ENCODE measurements at regions not wholly inside any gene's neighbourhood (a gene's known extent, or its start where the extent isn't known, plus 50 kb on each side); places are given as distances from the start of the nearest gene placed in this dataset.
"Not testable (repeated sequence)": the region's sequence is repeated elsewhere in the genome, so short reads cannot be mapped to it uniquely, and the experiment has no call there.

DNA sequence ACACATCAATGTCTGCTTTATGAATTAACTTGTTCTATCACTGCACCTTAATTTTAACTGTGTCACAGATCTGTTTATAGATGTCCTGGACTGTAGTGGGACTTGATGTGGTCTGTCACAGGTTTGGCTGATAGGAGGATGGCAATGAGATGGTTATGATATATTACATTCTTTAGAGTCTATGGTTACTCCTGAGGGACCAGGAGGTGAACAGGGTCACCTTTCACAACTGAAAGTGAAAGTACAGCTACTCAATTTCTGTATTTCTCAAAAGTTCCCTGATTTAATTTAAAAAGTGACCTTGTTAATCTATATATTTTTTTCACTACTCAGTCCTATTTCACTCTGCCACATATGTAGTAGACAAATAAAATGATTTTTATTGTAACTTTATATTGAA lies 1284.1 kb upstream of the GYPC start:
- DNase-seq = no peak

DNA sequence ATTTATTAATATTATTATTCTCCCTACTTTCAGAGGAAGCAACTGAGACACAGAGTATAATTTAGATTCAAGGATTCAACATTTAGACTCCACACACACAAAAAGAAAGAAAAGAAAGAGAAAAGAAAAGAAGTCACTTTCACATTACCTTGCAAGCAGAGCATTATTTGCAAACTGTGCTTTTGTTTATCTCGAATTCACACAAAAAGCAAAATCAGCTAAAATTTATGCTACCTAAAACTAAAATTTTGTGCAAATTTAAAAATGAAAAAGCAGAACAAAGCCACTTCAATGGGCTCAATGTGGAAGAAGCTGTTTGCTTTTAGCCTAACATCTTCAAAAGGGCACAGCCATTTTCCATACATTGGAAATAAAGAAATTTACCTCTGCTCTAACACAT lies 1282.7 kb upstream of the GYPC start:
- no peak for DNase-seq

DNA sequence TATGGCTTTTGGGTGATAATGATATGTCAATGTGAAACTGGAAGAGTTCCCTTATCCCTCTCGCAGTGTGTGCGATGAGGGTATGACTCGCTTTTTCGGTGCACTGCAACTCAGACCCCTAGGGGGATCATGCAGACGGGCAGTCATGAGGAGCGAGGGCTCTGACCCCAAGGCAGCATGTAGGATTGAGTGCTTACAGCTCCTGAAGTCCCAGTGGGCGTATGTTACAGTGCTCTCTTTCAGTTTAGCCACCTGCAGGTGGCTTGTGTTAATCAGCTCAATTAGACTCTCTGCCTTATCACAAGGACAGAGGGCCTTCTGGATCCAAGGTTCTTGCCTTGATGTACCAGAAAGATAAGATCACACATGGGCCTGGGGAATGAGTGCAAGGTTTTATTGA lies 1269.9 kb upstream of the GYPC start:
- DNase-seq = no peak

DNA sequence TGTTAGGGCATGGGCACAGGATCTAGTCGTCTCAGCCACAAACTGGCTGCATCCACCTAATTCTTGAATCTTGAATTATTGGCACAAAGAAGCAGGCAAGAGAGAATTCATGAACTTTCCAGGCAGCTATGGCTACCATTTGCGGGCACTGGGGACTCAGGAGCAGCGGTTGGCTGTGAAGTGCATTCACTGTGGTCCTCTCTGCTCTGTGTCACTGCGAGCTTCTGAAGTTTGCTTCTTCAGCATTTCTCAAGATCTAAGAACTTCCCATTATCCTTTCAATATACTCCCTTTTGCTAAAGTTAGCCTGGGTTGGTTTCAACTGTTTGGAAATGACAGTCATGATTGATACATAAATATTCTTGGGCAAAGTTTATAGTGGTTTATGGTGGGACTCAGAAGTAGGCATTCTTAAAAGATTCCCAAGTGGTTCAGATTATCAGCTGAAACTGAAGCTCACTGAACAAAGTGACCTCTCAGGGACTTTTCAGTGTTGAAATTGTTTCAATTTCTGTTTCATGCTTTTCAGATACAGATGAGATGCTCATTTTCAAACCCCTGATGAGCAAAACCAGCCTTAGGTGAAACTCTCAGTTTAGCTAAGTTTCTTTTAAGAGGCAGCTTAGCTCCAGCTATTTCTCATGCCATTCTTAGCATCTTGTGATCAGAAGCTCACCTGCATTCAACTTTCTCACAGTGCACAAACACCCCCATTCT lies 1258.3 kb upstream of the GYPC start:
- no peak for DNase-seq

DNA sequence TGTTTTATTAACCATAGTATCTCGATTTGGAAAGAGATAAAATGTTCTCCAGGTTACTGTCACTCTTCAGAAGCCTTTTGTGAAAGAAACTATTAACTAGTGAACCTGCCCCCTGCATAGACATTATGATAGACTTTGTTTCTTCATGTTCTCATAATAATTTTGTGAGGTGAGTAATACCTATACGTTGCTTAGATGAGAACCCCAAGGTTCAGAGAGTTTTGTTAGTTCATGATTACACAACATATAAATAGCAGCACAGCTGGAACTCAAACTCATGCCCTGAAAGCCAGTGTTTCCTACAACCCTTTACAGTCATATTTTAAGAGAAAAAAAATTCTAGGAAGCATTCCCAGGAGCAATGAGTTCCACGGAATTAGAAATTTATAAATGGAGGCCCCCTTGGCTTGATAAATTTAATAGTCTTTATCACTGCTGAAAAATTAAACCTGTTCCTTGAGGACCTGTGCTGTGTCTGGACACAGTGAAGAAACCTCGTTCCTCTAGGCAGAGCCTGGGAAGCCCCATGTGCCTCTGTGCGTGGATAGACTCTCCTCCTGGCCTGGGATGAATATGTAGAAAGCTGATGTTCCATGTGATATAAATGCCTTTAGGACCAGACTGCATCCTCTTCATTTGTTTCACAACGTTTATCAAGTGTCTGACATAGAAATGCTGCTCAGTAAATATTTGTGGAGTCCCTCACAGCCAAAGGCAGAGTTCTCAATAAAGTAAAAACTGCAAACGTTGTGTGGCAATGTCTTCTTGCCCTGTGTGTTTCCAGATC lies 1257.0 kb upstream of the GYPC start:
- DNase-seq = no peak

DNA sequence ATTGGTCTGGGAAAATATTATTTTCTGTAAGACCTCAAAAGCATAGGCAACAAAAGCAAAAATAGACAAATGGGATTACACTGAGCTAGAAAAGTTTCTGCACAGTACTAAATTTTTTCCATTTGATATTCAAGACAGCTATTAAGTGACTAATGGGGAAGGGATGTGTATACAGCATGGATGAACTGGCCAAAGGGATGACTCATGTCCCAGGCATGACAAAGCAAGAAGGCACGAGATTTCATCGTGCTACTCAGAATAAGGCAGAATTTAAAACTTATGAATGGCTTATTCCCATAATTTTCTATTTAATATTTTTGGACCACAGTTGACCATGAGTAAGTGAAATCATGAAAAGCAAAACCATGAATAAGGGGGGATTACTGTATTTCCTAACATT lies 1250.1 kb upstream of the GYPC start:
- DNase-seq = no peak

DNA sequence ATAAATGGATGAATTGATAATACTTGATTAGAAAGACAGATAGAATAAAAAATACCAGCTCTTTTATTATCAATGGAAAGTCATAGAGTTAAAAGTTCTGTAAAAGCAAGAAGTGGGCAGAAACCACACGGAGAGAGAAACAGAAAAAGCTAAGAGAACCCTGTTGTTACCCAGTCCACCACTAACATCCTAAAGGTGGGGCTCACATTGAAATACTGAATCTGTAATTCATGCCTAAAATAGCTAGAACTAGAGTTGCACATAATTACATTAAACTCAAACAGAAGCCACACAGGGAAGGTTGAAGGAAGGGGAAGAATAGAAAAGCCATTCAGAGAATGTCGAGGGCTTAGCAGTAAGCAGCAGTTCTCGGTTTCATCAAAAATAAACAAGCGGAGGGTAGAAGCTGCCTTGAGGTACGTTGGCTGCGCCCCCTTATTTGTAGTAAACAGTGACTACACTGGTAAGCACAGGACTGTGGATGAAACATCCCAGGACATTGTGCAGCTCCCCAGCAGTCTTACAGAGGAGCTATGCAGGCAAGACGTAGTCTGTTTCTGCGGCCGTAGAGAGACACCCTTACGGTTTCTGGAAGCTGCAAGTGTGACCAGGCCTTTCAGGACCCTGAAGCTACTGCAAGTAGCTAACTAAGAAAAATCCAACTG lies 1247.0 kb upstream of the GYPC start:
- DNase-seq = no peak

DNA sequence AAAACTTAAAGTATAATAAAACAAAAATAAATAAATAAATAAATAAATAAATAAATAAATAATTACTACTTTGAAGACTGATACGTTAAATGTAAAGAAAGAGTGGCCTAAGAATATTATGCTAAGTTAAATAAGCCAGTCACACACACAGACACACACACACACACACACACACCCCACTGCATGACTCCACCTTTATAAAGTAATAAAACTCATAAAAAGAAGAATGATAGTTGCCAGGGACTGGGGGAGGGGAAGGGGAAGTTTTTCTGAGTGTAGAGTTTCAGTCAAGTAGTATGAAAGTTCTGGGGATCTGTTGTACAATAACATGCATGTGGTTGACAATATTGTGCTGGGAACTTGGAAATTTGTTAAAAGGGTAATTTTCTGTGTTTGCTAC lies 1237.5 kb upstream of the GYPC start:
- DNase-seq = no peak

DNA sequence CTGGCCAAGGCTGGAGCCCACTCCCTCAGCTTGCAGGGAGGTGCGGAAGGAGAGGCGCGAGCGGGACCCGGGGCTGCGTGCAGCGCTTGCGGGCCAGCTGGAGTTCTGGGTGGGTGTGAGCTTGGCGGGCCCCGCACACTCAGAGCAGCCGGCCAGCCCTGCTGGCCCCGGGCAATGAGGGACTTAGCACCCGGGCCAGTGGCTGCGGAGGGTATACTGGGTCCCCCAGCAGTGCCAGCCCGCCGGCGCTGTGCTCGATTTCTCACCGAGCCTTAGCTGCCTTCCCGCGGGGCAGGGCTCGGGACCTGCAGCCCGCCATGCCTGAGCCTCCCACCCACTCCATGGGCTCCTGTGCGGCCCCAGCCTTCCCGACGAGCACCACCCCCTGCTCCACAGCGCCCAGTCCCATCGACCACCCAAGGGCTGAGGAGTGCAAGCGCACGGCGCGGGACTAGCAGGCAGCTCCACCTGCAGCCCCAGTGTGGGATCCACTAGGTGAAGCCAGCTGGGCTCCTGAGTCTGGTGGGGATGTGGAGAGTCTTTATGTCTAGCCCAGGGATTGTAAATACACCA lies 1233.7 kb upstream of the GYPC start:
- not testable (repeated sequence) for DNase-seq

DNA sequence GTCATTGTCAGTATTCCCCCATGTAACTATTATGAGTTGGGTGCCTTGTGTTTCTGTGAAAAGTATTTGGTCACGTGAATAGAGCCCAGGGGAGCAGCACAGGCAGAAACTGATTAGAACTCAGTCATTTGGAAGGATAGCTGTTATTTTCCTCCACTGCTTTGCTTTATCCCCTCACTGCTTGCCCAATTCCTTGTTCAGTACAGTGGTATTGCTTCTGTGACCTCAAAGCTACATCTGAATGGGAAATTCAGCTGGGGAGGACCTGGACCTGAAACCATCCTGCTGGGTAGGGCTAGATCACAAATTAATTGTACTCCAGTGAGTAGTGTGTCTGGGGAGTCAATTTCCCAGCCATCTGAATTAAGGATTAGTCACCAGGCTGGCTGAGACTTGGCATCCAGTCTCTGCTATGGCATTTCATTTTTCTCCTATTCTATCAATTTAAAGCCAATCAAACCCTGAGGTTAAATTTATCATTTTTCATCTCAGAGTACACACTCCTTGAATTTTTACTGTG lies 1231.6 kb upstream of the GYPC start:
- DNase-seq = no peak

DNA sequence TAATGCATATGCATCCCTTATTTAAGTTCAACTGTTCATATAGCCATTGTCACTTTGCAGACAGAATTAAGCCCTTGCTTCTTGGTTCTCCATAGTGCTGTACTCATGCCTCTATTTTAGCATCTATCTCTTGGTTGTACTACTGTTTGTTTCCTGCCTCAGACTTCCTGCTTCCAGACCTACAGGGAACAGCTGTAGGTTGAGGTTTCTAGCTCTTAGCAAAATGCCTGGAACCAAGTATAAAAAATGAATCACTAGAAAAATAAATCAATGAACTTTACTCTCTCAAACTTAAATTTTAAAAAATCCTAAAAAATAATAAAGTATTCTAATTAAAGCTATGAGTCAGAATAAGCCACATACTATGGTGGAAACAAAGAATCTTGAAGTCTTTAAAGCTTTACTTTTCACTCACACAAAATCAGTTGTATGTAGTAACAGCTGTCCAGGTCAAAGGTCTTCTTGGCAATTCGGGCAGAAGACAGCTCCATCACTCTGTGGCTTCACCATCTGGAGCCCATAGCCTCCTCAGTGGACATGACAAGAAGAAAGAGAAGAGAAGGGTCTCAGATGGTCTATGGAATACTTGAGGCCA lies 1228.1 kb upstream of the GYPC start:
- DNase-seq = no peak

DNA sequence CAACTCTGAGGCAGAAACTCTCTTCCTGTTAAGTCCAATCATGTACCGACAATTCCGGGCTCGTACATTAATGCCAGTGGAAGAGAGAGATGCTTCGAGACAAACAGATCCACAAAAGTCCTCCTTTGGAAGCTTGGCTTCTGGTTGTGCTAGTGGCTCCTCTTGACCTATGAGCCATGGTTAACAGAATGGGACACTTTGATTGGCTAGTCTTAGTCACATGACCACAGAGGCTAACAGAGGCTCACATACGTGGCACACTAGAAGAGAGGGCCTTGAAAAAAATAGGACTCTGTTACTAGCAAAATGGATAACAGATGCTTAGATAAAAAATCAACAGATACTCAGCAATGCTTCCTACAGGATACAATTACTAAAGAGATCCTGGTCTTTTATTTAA lies 1211.9 kb upstream of the GYPC start:
- DNase-seq = no peak

DNA sequence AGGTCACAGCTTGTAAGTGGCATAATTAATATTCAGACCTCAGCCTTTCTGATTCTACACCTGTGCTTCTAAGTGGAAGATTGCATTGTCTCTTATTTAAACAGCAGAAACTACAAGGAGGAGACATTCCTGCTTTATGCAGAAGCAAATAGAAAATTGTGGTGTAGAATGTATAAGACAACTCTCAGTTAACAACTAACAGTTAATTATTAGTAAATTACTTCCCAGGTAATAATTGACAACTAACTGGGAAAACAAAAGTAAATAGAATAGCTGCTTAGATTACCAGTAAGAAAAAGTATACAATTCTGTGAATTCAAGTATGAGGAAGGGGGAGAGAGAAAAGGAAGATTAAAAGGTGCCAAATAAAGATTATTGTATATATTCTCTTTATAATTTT lies 1210.5 kb upstream of the GYPC start:
- no peak for DNase-seq

DNA sequence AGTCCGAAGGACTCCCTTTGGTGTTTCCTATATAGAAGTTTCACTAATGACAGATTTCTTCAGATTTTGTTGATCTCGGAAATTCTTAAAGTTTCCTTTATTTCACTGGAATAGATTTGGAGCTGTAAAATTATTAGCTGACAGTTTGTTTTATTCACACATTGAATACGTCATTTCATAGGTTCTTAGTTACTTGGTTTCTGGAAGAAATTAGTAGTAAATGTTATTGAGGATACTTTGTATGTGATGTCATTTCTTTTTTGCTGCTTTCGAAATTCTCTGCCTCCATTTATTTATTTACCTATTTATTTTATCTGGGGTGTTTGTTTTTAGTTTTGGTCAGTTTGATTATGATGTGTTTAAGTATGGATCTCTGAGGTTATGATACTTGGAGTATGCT lies 1205.9 kb upstream of the GYPC start:
- no peak for DNase-seq

DNA sequence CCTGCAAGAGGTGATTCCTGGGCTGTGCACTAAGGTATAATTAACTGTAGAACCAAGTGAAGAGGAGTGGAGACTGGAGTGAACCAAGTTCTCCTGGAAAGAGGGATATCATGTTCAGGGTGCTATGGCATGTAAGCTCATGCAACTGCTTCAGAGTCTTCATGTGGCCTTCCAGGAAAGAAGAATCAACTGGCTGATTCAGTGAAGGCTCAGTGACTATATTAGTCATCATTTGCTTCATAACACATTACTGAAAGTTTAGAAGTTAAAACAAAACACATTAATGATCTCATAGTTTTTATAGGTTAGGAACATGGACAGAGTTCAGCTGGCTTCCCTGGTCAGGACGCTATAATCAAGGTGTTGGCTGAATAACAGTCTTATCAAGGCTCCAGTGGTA lies 1200.8 kb upstream of the GYPC start:
- DNase-seq = no peak

DNA sequence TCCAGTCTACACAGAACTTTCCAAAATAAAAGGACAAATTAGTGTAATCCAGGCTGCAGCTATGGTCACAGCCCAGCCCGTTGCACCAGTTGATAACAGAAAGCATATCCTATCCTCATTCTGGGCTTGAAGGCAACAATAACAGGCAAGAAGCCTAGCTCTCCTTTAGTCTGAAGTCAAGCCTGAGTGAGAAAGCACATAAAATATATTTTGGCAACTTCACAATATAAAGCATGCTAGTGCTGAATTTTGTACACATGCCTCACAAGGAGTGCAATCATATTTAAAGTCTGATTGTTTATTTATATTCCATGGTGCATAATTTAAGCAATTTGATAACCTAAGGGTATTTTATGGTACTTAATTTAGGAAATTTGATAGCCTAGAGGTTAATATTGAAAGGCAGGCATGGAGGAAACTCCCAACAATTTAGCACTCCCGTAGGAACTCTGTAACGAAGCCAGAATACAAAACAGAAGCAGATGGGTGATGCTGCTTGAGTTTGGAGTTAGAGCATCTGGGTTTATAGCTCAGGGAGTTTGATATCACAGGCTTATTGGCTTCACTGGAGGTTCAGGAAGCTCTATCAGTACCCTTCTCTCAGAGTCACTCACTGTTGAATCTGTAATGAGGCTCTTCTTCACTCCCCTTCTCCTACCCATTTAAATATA lies 1199.1 kb upstream of the GYPC start:
- DNase-seq = no peak

DNA sequence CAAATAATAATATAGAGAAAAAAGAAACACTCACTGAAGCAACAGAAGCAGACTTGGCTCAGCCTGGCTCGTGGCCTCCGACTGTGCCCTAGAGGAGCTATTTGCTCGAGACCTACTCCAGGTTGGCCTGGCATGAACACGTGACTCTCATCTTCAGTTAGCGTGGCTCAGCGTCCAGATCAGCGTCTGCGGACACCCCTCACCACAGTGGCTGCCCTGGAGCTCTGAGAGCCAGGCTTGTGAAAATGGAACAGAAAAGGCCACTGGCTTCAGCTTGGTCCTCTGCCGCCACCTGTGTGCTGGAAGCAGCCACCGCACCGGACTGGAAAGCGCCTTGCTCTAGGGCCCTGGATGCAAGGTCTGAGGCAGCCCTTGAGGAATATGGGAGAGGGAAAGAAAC lies 1184.0 kb upstream of the GYPC start:
- DNase-seq = no peak

DNA sequence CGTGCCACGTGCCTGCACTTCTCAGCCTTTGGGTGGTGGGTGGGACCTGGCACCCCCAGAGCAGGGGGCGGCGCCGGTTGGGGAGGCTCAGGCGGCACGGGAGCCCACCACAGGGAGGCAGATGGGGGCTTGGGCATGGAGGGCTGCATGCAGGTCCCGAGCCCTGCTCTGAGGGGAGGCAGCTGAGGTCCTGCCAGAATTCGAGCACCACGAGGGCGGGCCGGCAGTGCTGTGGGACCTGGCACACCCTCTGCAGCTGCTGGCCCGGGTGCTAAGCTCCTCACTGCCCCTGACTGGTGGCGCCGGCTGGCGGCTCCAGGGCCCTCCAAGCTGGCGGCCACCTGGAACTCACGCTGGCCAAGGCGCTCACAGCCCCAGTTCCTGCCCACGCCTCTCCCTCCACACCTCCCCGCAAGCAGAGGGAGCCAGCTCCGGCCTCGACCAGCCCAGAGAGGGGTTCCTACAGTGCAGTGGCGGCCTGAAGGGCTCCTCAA lies 1176.8 kb upstream of the GYPC start:
- no peak for DNase-seq

DNA sequence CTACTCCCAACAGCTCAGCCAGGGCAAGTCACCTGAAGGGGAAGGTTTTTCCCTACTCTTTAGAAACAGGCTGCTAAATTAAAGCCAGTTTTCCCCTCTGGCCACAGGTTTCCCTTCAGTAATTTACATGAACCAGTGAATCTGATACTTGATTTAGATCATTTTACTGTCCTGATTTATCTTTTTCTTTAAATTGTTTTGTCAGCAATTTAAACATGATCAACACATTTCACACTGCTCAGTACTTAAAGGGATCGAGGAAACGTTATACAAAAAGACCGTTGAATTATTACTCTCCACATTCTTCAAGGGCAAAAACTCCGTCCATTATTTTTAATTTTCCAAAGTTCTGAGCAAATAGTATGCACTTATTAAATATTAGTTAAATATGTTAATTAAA lies 1165.7 kb upstream of the GYPC start:
- no peak for DNase-seq

DNA sequence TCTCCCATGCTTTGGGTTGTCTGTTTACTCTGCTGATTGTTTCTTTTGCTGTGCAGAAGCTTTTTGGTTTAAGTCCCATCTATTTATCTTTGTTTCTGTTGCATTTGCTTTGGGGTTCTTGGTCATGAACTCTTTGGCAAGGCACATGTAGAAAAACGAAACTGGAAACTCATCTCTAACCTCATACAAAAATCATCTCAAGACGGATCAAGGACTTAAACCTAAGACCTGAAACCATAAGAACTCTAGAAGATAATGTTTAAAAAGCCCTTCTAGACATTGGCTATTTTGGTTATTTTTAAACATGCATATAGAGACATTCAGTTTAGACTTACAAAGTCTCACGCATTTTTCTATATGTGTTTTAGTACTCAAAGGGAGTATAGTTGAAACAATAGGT lies 1164.3 kb upstream of the GYPC start:
- DNase-seq = no peak

DNA sequence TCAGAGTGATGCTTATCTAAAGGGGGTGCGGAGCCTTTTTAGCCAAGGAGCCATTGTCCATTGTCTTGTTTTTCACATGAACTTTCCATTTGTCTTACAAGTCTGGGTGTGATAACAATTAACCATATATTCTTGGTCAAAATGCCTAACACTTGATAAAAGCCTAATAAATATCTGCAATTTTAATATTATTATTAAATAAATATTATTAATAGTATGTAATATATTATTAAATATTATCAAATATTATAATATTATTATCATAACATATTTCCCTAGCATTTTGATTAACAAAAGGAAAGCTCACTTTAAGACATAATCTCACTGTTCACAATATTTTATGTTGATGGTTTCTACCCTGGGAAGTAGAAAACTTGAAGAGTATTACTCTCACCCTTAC lies 1143.6 kb upstream of the GYPC start:
- DNase-seq = no peak

DNA sequence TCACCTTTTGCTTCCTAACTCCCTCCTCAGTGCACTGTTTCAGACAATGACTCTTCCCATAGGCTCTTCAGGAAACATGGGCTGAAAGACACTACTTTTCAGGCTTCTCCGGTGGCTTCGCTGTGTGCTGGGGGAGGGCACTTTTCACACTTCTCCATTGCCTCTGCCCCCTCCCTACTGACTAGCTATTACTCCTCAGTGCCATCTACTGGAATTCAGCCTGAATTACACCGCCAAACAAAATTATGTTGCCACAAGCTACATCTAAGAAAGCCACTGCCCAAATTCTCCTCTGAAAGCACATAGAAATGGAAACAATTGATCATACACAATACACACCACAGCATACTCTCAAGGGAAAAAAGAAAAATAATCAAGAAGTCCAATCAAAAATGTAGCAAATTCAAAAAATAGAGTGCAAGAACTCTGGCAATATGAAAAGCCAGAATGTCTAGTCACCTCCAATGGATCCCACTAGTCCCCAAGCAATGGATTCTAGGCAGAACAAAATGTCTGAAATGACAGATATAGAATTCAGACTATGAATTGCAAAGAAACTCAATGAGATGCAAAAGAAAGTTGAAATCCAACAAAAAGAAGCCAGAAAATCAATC lies 1139.4 kb upstream of the GYPC start:
- DNase-seq = no peak
